Loucy (cell line): ENCODE measurements at regions not wholly inside any gene's neighbourhood (a gene's known extent, or its start where the extent isn't known, plus 50 kb on each side); places are given as distances from the start of the nearest gene placed in this dataset.

ENCODE experiments used
- H2AFZ ChIP-seq: fragments of 200-600 bp; sonication (generic); 2 replicates; pipeline ENCODE4 v1.6.0; 2016; ENCODE audit warnings: antibody characterized with exemption, mild to moderate bottlenecking, low read length, moderate library complexity
- H3F3A ChIP-seq: fragments of 200-600 bp; 2 replicates; pipeline ENCODE4 v1.6.0; 2016; ENCODE audit warnings: antibody characterized with exemption, low read depth, mild to moderate bottlenecking
- H3K27me3 ChIP-seq: fragments of 200-600 bp; sonication (generic); 2 replicates; pipeline ENCODE4 v1.6.1; 2014; ENCODE audit warnings: low read length, mild to moderate bottlenecking; ENCODE audit not compliant: insufficient read depth, poor library complexity, severe bottlenecking
- H3K36me3 ChIP-seq: fragments of 200-600 bp; sonication (generic); 2 replicates; pipeline ENCODE4 v1.6.1; 2016; ENCODE audit warnings: low read length; ENCODE audit not compliant: insufficient read depth
- H3K4me1 ChIP-seq: fragments of 200-600 bp; sonication (generic); 2 replicates; pipeline ENCODE4 v1.5.1; 2014; ENCODE audit warnings: low read length, mild to moderate bottlenecking; ENCODE audit not compliant: insufficient read depth, poor library complexity, severe bottlenecking
- H3K4me2 ChIP-seq: fragments of 200-600 bp; sonication (generic); 2 replicates; pipeline ENCODE4 v1.6.0; 2014; ENCODE audit warnings: antibody characterized with exemption, low read length, low read depth, mild to moderate bottlenecking; ENCODE audit not compliant: poor library complexity, severe bottlenecking
- H3K4me3 ChIP-seq: fragments of 200-600 bp; sonication (generic); 2 replicates; pipeline ENCODE4 v1.5.1; 2014; ENCODE audit warnings: low read length, mild to moderate bottlenecking, mixed read lengths; ENCODE audit not compliant: poor library complexity, severe bottlenecking
- H3K79me2 ChIP-seq: fragments of 200-600 bp; sonication (generic); 2 replicates; pipeline ENCODE4 v1.6.1; 2014; ENCODE audit warnings: low read length; ENCODE audit not compliant: insufficient read depth
- H3K9ac ChIP-seq: fragments of 200-600 bp; sonication (generic); 2 replicates; pipeline ENCODE4 v1.6.0; 2014; ENCODE audit warnings: mild to moderate bottlenecking, low read depth, low read length, moderate library complexity; ENCODE audit not compliant: poor library complexity, severe bottlenecking
- H3K9me2 ChIP-seq: fragments of 200-600 bp; sonication (generic); replicated peaks from 2 replicates; pipeline ENCODE4 v1.6.1; 2016; ENCODE audit warnings: low read depth, low read length, mixed read lengths
- H3K9me3 ChIP-seq: fragments of 200-600 bp; sonication (generic); 2 replicates; pipeline ENCODE4 v1.6.1; 2014; ENCODE audit warnings: mild to moderate bottlenecking, antibody characterized with exemption, low read length, low read depth; ENCODE audit not compliant: insufficient read depth
- H4K20me1 ChIP-seq: fragments of 200-600 bp; sonication (generic); 2 replicates; pipeline ENCODE4 v1.6.0; 2014; ENCODE audit warnings: antibody characterized with exemption, low read length, mild to moderate bottlenecking; ENCODE audit not compliant: insufficient read depth, poor library complexity, severe bottlenecking
- CTCF ChIP-seq: fragments of 200-600 bp; sonication (generic); conservative IDR thresholded peaks from 2 replicates; pipeline ENCODE4 v1.5.1; 2014; ENCODE audit warnings: mild to moderate bottlenecking, antibody characterized with exemption, low read length
- EZH2phosphoT487 ChIP-seq: fragments of 200-600 bp; IDR thresholded peaks from 2 replicates; pipeline ENCODE4 v1.6.1; 2018; ENCODE audit warnings: antibody characterized with exemption, mild to moderate bottlenecking, moderate library complexity, borderline replicate concordance

GRCh38 chr1:58251430-58252073, 295.0 kb downstream of the OMA1 start:
- Histone ChIP-seq H3K36me3 (no peaks in the 10 kb centered on the region), H4K20me1 (no peaks in the 10 kb centered on the region), H3K4me1 (no peaks in the 10 kb centered on the region), H3K4me2 (no peak overlapping the region), H3K9me2 (no peaks in the 10 kb centered on the region), H3F3A (no peaks in the 10 kb centered on the region), H2AFZ (no peak overlapping the region), H3K79me2 (no peaks in the 10 kb centered on the region), H3K27me3 (no peaks in the 10 kb centered on the region), H3K9ac (no peak overlapping the region), H3K9me3 (no peaks in the 10 kb centered on the region), H3K4me3 (no peak overlapping the region)
- no peak for TF ChIP-seq EZH2phosphoT487
- TF ChIP-seq CTCF: peak; percentile 67

- TF ChIP-seq CTCF: no peak
- TF ChIP-seq EZH2phosphoT487: no peak
Measured at GRCh38 chr1:58250587-58250948, 296.0 kb downstream of the OMA1 start.

GRCh38 chr1:58249737-58250586, 296.6 kb downstream of the OMA1 start:
- no peaks in the 10 kb centered on the region for H3K79me2 ChIP-seq
- H3K9me3 ChIP-seq: no peaks in the 10 kb centered on the region
- TF ChIP-seq CTCF: no peak
- no peak for TF ChIP-seq EZH2phosphoT487
- no peaks in the 10 kb centered on the region for H3K27me3 ChIP-seq
- H3K9me2 ChIP-seq: no peaks in the 10 kb centered on the region
- H3K4me1 ChIP-seq: no peaks in the 10 kb centered on the region
- no peak overlapping the region for H2AFZ ChIP-seq
- no peak overlapping the region for H3K4me3 ChIP-seq
- H3K4me2 ChIP-seq: no peak overlapping the region
- no peak overlapping the region for H3K9ac ChIP-seq
- no peaks in the 10 kb centered on the region for H3K36me3 ChIP-seq
- H4K20me1 ChIP-seq: no peaks in the 10 kb centered on the region
- H3F3A ChIP-seq: no peaks in the 10 kb centered on the region

More at GRCh38 chr1:58250587-58250948, 296.0 kb downstream of the OMA1 start:
- no peaks in the 10 kb centered on the region for H3K9me2 ChIP-seq
- no peaks in the 10 kb centered on the region for H3K79me2 ChIP-seq
- no peaks in the 10 kb centered on the region for H3K4me1 ChIP-seq
- H3K27me3 ChIP-seq: no peaks in the 10 kb centered on the region
- H3K9me3 ChIP-seq: no peaks in the 10 kb centered on the region
- no peak overlapping the region for H3K4me2 ChIP-seq
- no peak overlapping the region for H3K4me3 ChIP-seq
- H3F3A ChIP-seq: no peaks in the 10 kb centered on the region
- H3K9ac ChIP-seq: no peak overlapping the region
- H2AFZ ChIP-seq: no peak overlapping the region
- H4K20me1 ChIP-seq: no peaks in the 10 kb centered on the region
- no peaks in the 10 kb centered on the region for H3K36me3 ChIP-seq
